Right atrium auricular region (tissue), 2 donors: ENCODE measurements at regions not wholly inside any gene's neighbourhood (a gene's known extent, or its start where the extent isn't known, plus 50 kb on each side); places are given as distances from the start of the nearest gene placed in this dataset.
"Not testable (repeated sequence)": the region's sequence is repeated elsewhere in the genome, so short reads cannot be mapped to it uniquely, and the experiment has no call there.

Source experiments
- DNase-seq: peaks from one replicate; pipeline ENCODE4 v3.0.0-alpha.2; 2019; ENCODE audit warnings: low spot score
- H3K27ac ChIP-seq, 2 donors: fragments of 200-600 bp; sonication (generic); 1 replicate in 1 of 2; 2 replicates in 1 of 2; pipeline ENCODE4 v1.5.1; 2016 to 2019
- H3K27me3 ChIP-seq, 2 donors: fragments of 200-600 bp; sonication (generic); one replicate each; pipeline versions ENCODE4 v1.5.1 to v1.6.0; 2017 to 2019
- H3K36me3 ChIP-seq: fragments of 200-600 bp; sonication (generic); one replicate; pipeline ENCODE4 v1.5.1; 2016
- H3K4me1 ChIP-seq, 2 donors: fragments of 200-600 bp; sonication (generic); one replicate each; pipeline versions ENCODE4 v1.5.1 to v1.6.0; 2017 to 2019
- H3K4me3 ChIP-seq, 2 donors: fragments of 200-600 bp; sonication (generic); 1 replicate in 1 of 2; 2 replicates in 1 of 2; pipeline ENCODE4 v1.5.1; 2017 to 2019; ENCODE audit warnings: mild to moderate bottlenecking in 1 of 2, moderate library complexity in 1 of 2
- H3K9me3 ChIP-seq, 2 donors: fragments of 200-600 bp; sonication (generic); one replicate each; pipeline ENCODE4 v1.5.1; 2019
- CTCF ChIP-seq, 2 donors: fragments of 200-600 bp; sonication (generic); IDR thresholded peaks; one replicate each; pipeline ENCODE4 v1.5.1; 2019; ENCODE audit warnings: antibody characterized with exemption in 2 of 2

GRCh38 chr12:74254784-74255183 is 282.9 kb upstream of the ATXN7L3B start:
- Histone ChIP-seq H3K4me3 (no peak overlapping the region), H3K27me3 (no peaks in the 10 kb centered on the region), H3K9me3 (peaks cover 0 to 11% of the 10 kb centered on the region in 2 donors), H3K27ac (no peak overlapping the region), H3K36me3 (no peaks in the 10 kb centered on the region), H3K4me1 (no peaks in the 10 kb centered on the region)
- TF ChIP-seq CTCF (IDR thresholded peaks at IDR 0.05), result no peak
- no peak for DNase-seq

- no peak for TF ChIP-seq CTCF (IDR thresholded peaks at IDR 0.05)
- Histone ChIP-seq H3K4me3 (no peak overlapping the region), H3K27me3 (no peaks in the 10 kb centered on the region), H3K27ac (no peak overlapping the region), H3K4me1 (no peaks in the 10 kb centered on the region), H3K36me3 (no peaks in the 10 kb centered on the region), H3K9me3 (peaks cover 0 to 3% of the 10 kb centered on the region in 2 donors)
- DNase-seq, result no peak
Observed at GRCh38 chr12:74259199-74259598, 278.4 kb upstream of the ATXN7L3B start.

- no peaks in the 10 kb centered on the region for H3K9me3 ChIP-seq
- H3K27ac ChIP-seq, result no peak overlapping the region
- no peak overlapping the region for H3K4me3 ChIP-seq
- H3K27me3 ChIP-seq, result no peaks in the 10 kb centered on the region
- TF ChIP-seq CTCF (IDR thresholded peaks at IDR 0.05), result no peak
- H3K4me1 ChIP-seq, result no peaks in the 10 kb centered on the region
- H3K36me3 ChIP-seq, result no peaks in the 10 kb centered on the region
- no peak for DNase-seq
Observed at GRCh38 chr12:74264692-74265091, 272.9 kb upstream of the ATXN7L3B start.

GRCh38 chr12:74269355-74269754 is 268.3 kb upstream of the ATXN7L3B start:
- not testable (repeated sequence) for H3K9me3 ChIP-seq, H3K4me1 ChIP-seq, H3K36me3 ChIP-seq, H3K4me3 ChIP-seq, DNase-seq, H3K27me3 ChIP-seq, H3K27ac ChIP-seq

- H3K9me3 ChIP-seq, result peaks cover 0 to 12% of the 10 kb centered on the region in 2 donors
Observed at GRCh38 chr12:74280156-74280655, 257.4 kb upstream of the ATXN7L3B start.

GRCh38 chr12:74281401-74282180 is 256.0 kb upstream of the ATXN7L3B start:
- not testable (repeated sequence) for H3K4me3 ChIP-seq, H3K27ac ChIP-seq, H3K4me1 ChIP-seq, H3K36me3 ChIP-seq, DNase-seq, H3K27me3 ChIP-seq
- peaks cover 0 to 12% of the 10 kb centered on the region in 2 donors for H3K9me3 ChIP-seq

More at GRCh38 chr12:74280156-74280655, 257.4 kb upstream of the ATXN7L3B start:
- TF ChIP-seq CTCF (IDR thresholded peaks at IDR 0.05), result no peak
- Histone ChIP-seq H3K4me1 (no peaks in the 10 kb centered on the region), H3K4me3 (no peak overlapping the region), H3K27ac (no peak overlapping the region), H3K27me3 (no peaks in the 10 kb centered on the region), H3K36me3 (no peaks in the 10 kb centered on the region)
- DNase-seq, result no peak

- no peaks in the 10 kb centered on the region for H3K36me3 ChIP-seq
- no peak overlapping the region for H3K27ac ChIP-seq
- no peak overlapping the region for H3K4me3 ChIP-seq
- no peaks in the 10 kb centered on the region for H3K27me3 ChIP-seq
- no peak for TF ChIP-seq CTCF (IDR thresholded peaks at IDR 0.05)
- H3K9me3 ChIP-seq, result no peaks in the 10 kb centered on the region
- no peaks in the 10 kb centered on the region for H3K4me1 ChIP-seq
- no peak for DNase-seq
Observed at GRCh38 chr12:74283646-74284045, 254.0 kb upstream of the ATXN7L3B start.
